IMR-90 (cell line): ENCODE measurements at regions not wholly inside any gene's neighbourhood (a gene's known extent, or its start where the extent isn't known, plus 50 kb on each side); places are given as distances from the start of the nearest gene placed in this dataset.

Source experiments
- ATAC-seq: fragments of 200-7000 bp; cut with Tn5 transposase; 2 replicates; pipeline ENCODE4 v1.9.1; 2020; ENCODE audit warnings: low read depth, mild to moderate bottlenecking, moderate library complexity
- BruUV-seq: library from RNA; stranded (reverse); fragments of 400-500 nt; replicated peaks from 2 replicates; lab custom pipeline; 2021; lab: Mats Ljungman, UMichigan
- CTCF ChIA-PET: fragments of 300-600 bp; formaldehyde crosslinking; extraction: SDS; loops from one replicate; lab custom pipeline; 2021; ENCODE audit warnings: antibody characterized with exemption; lab: Yijun Ruan, JAX
- POLR2A ChIA-PET: fragments of 300-600 bp; sonication (Branson Sonifier 250); formaldehyde crosslinking; loops from one replicate; lab custom pipeline; 2022; ENCODE audit warnings: antibody characterized with exemption; ENCODE audit not compliant: unreplicated experiment; lab: Charles Lee
- DNase-seq: peaks from one replicate; pipeline ENCODE4 v3.0.0; 2013
- H2AFZ ChIP-seq: replicated peaks from 2 replicates; pipeline ENCODE3; 2013; ENCODE audit warnings: low read length, mild to moderate bottlenecking; ENCODE audit not compliant: poor library complexity
- H2AK5ac ChIP-seq: 2 replicates; pipeline ENCODE4 v1.6.1; 2013; ENCODE audit warnings: low read depth, low read length, inconsistent platforms
- H2AK9ac ChIP-seq: replicated peaks from 2 replicates; pipeline ENCODE3; 2013; ENCODE audit warnings: mild to moderate bottlenecking, low read depth, low read length, moderate library complexity; ENCODE audit not compliant: poor library complexity
- H2BK120ac ChIP-seq: 2 replicates; pipeline ENCODE4 v1.6.1; 2013; ENCODE audit warnings: low read depth, low read length, inconsistent platforms
- H2BK15ac ChIP-seq: 3 replicates; pipeline ENCODE4 v1.6.1; 2013; ENCODE audit warnings: low read depth, low read length, inconsistent platforms
- H2BK20ac ChIP-seq: 2 replicates; pipeline ENCODE4 v1.6.1; 2013; ENCODE audit warnings: low read depth, mild to moderate bottlenecking, inconsistent platforms, low read length, moderate library complexity
- H2BK5ac ChIP-seq: 2 replicates; pipeline ENCODE4 v1.6.1; 2013; ENCODE audit warnings: mild to moderate bottlenecking, low read depth, low read length, inconsistent platforms; ENCODE audit not compliant: poor library complexity, severe bottlenecking
- H3K14ac ChIP-seq: replicated peaks from 2 replicates; pipeline ENCODE4 v1.6.1; 2013; ENCODE audit warnings: low read depth, low read length, inconsistent platforms
- H3K18ac ChIP-seq: 2 replicates; pipeline ENCODE4 v1.6.1; 2013; ENCODE audit warnings: low read depth, low read length, control low read depth
- H3K23ac ChIP-seq: 2 replicates; pipeline ENCODE4 v1.6.1; 2013; ENCODE audit warnings: low read depth, low read length, inconsistent platforms
- H3K27ac ChIP-seq: 2 replicates; pipeline ENCODE4 v1.5.1; 2013; ENCODE audit warnings: mild to moderate bottlenecking, control low read depth, low read length; ENCODE audit not compliant: insufficient read depth
- H3K27me3 ChIP-seq: 2 replicates; pipeline ENCODE4 v1.6.1; 2013; ENCODE audit warnings: low read length; ENCODE audit not compliant: control insufficient read depth, insufficient read depth
- H3K36me3 ChIP-seq: 2 replicates; pipeline ENCODE4 v1.6.1; 2013; ENCODE audit warnings: low read length, mixed read lengths; ENCODE audit not compliant: control insufficient read depth, insufficient read depth
- H3K4ac ChIP-seq: 2 replicates; pipeline ENCODE4 v1.6.1; 2013; ENCODE audit warnings: low read depth, low read length, inconsistent platforms
- H3K4me1 ChIP-seq: 2 replicates; pipeline ENCODE4 v1.6.1; 2013; ENCODE audit warnings: low read length, mixed read lengths; ENCODE audit not compliant: control insufficient read depth, insufficient read depth
- H3K4me2 ChIP-seq: 2 replicates; pipeline ENCODE4 v1.6.1; 2013; ENCODE audit warnings: low read depth, mild to moderate bottlenecking, control low read depth, low read length, moderate library complexity
- H3K4me3 ChIP-seq: 2 replicates; pipeline ENCODE4 v1.5.1; 2013; ENCODE audit warnings: low read depth, mild to moderate bottlenecking, control low read depth, low read length, moderate library complexity; ENCODE audit not compliant: insufficient read depth
- H3K56ac ChIP-seq: 2 replicates; pipeline ENCODE4 v1.6.1; 2013; ENCODE audit warnings: low read length, inconsistent platforms; ENCODE audit not compliant: insufficient read depth; ENCODE audit errors: extremely low read depth
- H3K79me1 ChIP-seq, 2 experiments: 2 replicates each; pipeline ENCODE4 v1.6.1; 2013; ENCODE audit warnings: low read length in 2 of 2, inconsistent platforms in 1 of 2, low read depth in 1 of 2
- H3K9ac ChIP-seq: 2 replicates; pipeline ENCODE4 v1.6.1; 2013; ENCODE audit warnings: low read depth, low read length, control low read depth
- H3K9me1 ChIP-seq: 2 replicates; pipeline ENCODE4 v1.6.1; 2013; ENCODE audit warnings: low read length, inconsistent platforms; ENCODE audit not compliant: insufficient read depth
- H3K9me3 ChIP-seq: 2 replicates; pipeline ENCODE4 v1.6.1; 2013; ENCODE audit warnings: low read length; ENCODE audit not compliant: control insufficient read depth, insufficient read depth
- H4K20me1 ChIP-seq: 2 replicates; pipeline ENCODE4 v1.6.1; 2013; ENCODE audit warnings: low read length, inconsistent platforms; ENCODE audit not compliant: insufficient read depth
- H4K5ac ChIP-seq: 2 replicates; pipeline ENCODE4 v1.6.1; 2013; ENCODE audit warnings: mild to moderate bottlenecking, low read depth, low read length, control low read depth
- H4K8ac ChIP-seq, 2 experiments: 2 replicates each; pipeline ENCODE4 v1.6.1; 2013; ENCODE audit warnings: low read depth in 2 of 2, low read length in 2 of 2, control low read depth in 1 of 2, inconsistent platforms in 1 of 2
- H4K91ac ChIP-seq: 2 replicates; pipeline ENCODE4 v1.6.1; 2013; ENCODE audit warnings: low read depth, low read length, inconsistent platforms; ENCODE audit not compliant: insufficient read depth
- CEBPB ChIP-seq: IDR thresholded peaks from 2 replicates; pipeline ENCODE4 v1.6.1; 2012; ENCODE audit warnings: low read depth, low read length, improper control_type of control experiment
- CHD1 ChIP-seq: IDR thresholded peaks from 2 replicates; pipeline ENCODE4 v1.6.1; 2012; ENCODE audit warnings: low read depth, low read length, improper control_type of control experiment
- CTCF ChIP-seq: conservative IDR thresholded peaks from 2 replicates; pipeline ENCODE4 v1.5.1; 2012; ENCODE audit warnings: mild to moderate bottlenecking, low read depth, low read length, improper control_type of control experiment
- ELK1 ChIP-seq: fragments of 150-350 bp; IDR thresholded peaks from 2 replicates; pipeline ENCODE4 v1.6.1; 2016; ENCODE audit warnings: low read depth, mild to moderate bottlenecking, low read length, moderate library complexity, borderline replicate concordance
- FOS ChIP-seq: fragments of 150-350 bp; IDR thresholded peaks from 2 replicates; pipeline ENCODE4 v1.6.1; 2016; ENCODE audit warnings: low read depth, low read length
- MAFK ChIP-seq: IDR thresholded peaks from 2 replicates; pipeline ENCODE4 v1.6.1; 2012; ENCODE audit warnings: low read depth, low read length, improper control_type of control experiment
- MAZ ChIP-seq: IDR thresholded peaks from 2 replicates; pipeline ENCODE4 v1.6.1; 2012; ENCODE audit warnings: low read depth, mild to moderate bottlenecking, low read length, improper control_type of control experiment, moderate library complexity, borderline replicate concordance
- MXI1 ChIP-seq: IDR thresholded peaks from 2 replicates; pipeline ENCODE4 v1.6.1; 2012; ENCODE audit warnings: low read depth, mild to moderate bottlenecking, low read length, moderate library complexity, borderline replicate concordance
- NFE2L2 ChIP-seq: fragments of 150-350 bp; IDR thresholded peaks from 2 replicates; pipeline ENCODE4 v1.6.1; 2016; ENCODE audit warnings: low read depth, mild to moderate bottlenecking, low read length
- POLR2A ChIP-seq: IDR thresholded peaks from 2 replicates; pipeline ENCODE4 v1.6.1; 2012; ENCODE audit warnings: mild to moderate bottlenecking, low read depth, low read length
- RAD21 ChIP-seq: IDR thresholded peaks from 2 replicates; pipeline ENCODE4 v1.6.1; 2012; ENCODE audit warnings: low read length, improper control_type of control experiment
- RCOR1 ChIP-seq: IDR thresholded peaks from 2 replicates; pipeline ENCODE4 v1.6.1; 2012; ENCODE audit warnings: mild to moderate bottlenecking, low read length, improper control_type of control experiment; ENCODE audit not compliant: insufficient replicate concordance
- RFX5 ChIP-seq: IDR thresholded peaks from 2 replicates; pipeline ENCODE4 v1.8.0; 2012; ENCODE audit warnings: low read depth, mild to moderate bottlenecking, low read length, moderate library complexity
- SMC3 ChIP-seq: fragments of 150-350 bp; IDR thresholded peaks from 2 replicates; pipeline ENCODE4 v1.6.1; 2016; ENCODE audit warnings: low read depth, mild to moderate bottlenecking, antibody characterized with exemption, low read length, moderate library complexity
- USF2 ChIP-seq: fragments of 150-350 bp; IDR thresholded peaks from 2 replicates; pipeline ENCODE4 v1.6.1; 2017; ENCODE audit warnings: mild to moderate bottlenecking, antibody characterized with exemption, low read length, low read depth
- WGBS, 2 experiments: methylation state at CpG; one replicate each; pipeline versions ENCODE4 v1.1.5 to v1.1.7; 2013; ENCODE audit warnings: missing lambda C conversion rate in 2 of 2; ENCODE audit not compliant: insufficient read length in 1 of 2; ENCODE audit errors: extremely low coverage in 2 of 2; 5-methylcytosine and 5-hydroxymethylcytosine counted together
- dilution Hi-C: fragments of 300-500 bp; cut with HindIII; formaldehyde crosslinking; loops from one replicate; pipeline ENCODE4 v1.14.3; 2018; ENCODE audit warnings: low sequenced_read_pairs; ENCODE audit not compliant: unreplicated experiment
- in situ Hi-C: fragments of 300-500 bp; cut with MboI; formaldehyde crosslinking; loops from 3 replicates; pipeline ENCODE4 v1.14.3; 2019; ENCODE audit warnings: low sequenced_read_pairs, inconsistent platforms, mixed read lengths
- intact Hi-C: fragments of 100-400 bp; cut with micrococcal nuclease; formaldehyde crosslinking; loops from 2 replicates; pipeline ENCODE4 v1.10.0; 2022

- H2BK120ac ChIP-seq: no peak overlapping the region
- H2AK9ac ChIP-seq: no peak overlapping the region
- no peak overlapping the region for H3K4me2 ChIP-seq
- no peak overlapping the region for H2BK5ac ChIP-seq
- dilution Hi-C loops: no loop called here
- H4K5ac ChIP-seq: no peak overlapping the region
- POLR2A ChIA-PET: no interaction called here
- H3K18ac ChIP-seq: no peak overlapping the region
- no peak overlapping the region for H2BK15ac ChIP-seq
- no peaks in the 10 kb centered on the region for H3K9me1 ChIP-seq
- no peaks in the 10 kb centered on the region for H3K79me1 ChIP-seq
- CTCF ChIA-PET: no interaction called here
- intact Hi-C loops: no loop called here
- no peak overlapping the region for H4K91ac ChIP-seq
- WGBS, 2 experiments: no CpG with 5 or more reads among the region's 1 CpG
- H4K20me1 ChIP-seq: no peaks in the 10 kb centered on the region
- H2AFZ ChIP-seq: no peak overlapping the region
- no peak overlapping the region for H4K8ac ChIP-seq
- H3K56ac ChIP-seq: no peak overlapping the region
- BruUV-seq: no TSS peak
- in situ Hi-C loops: no loop called here
- no peak overlapping the region for H2BK20ac ChIP-seq
- no peak for TF ChIP-seq MXI1
- TF ChIP-seq CEBPB: no peak
- no peak for TF ChIP-seq USF2
- no peak for TF ChIP-seq CHD1
- no peak for TF ChIP-seq CTCF
- TF ChIP-seq RCOR1: no peak
- TF ChIP-seq MAZ: no peak
- TF ChIP-seq MAFK: no peak
- TF ChIP-seq FOS: no peak
- no peak for TF ChIP-seq POLR2A
- TF ChIP-seq SMC3: no peak
- no peak for TF ChIP-seq RAD21
- TF ChIP-seq NFE2L2: no peak
- no peak for TF ChIP-seq ELK1
- TF ChIP-seq RFX5: no peak
- H3K9ac ChIP-seq: no peak overlapping the region
- H3K23ac ChIP-seq: no peak overlapping the region
- H3K27ac ChIP-seq: no peak overlapping the region
- no peaks in the 10 kb centered on the region for H3K27me3 ChIP-seq
- no peaks in the 10 kb centered on the region for H3K9me3 ChIP-seq
- ATAC-seq (no peak), DNase-seq (no peak)
- H3K4me1 ChIP-seq: no peaks in the 10 kb centered on the region
- peaks cover 2% of the 10 kb centered on the region; the same call in 1 of the 2 replicates for H3K36me3 ChIP-seq
- no peak overlapping the region for H3K4me3 ChIP-seq
- no peak overlapping the region for H2AK5ac ChIP-seq
- no peak overlapping the region for H3K4ac ChIP-seq
- no peak overlapping the region for H3K14ac ChIP-seq
Observed at GRCh38 chr3:174583396-174583795, 275.7 kb upstream of the NAALADL2 start.
